Fibroblast of the aortic adventitia (primary cell): ENCODE measurements at regions not wholly inside any gene's neighbourhood (a gene's known extent, or its start where the extent isn't known, plus 50 kb on each side); places are given as distances from the start of the nearest gene placed in this dataset.

Experiments used
- DNase-seq: peaks from one replicate; pipeline ENCODE4 v3.0.0-alpha.2; 2010; ENCODE audit warnings: low read depth
- H3K4me3 ChIP-seq: 2 replicates; pipeline ENCODE4 v1.5.1; 2011; ENCODE audit warnings: low read depth, mild to moderate bottlenecking, control low read depth, low read length, moderate library complexity
- CTCF ChIP-seq: IDR thresholded peaks from 2 replicates; pipeline ENCODE4 v1.5.1; 2011; ENCODE audit warnings: mild to moderate bottlenecking, low read length, control low read depth, inconsistent platforms; ENCODE audit not compliant: insufficient read depth

- no peak for TF ChIP-seq CTCF
- H3K4me3 ChIP-seq, result no peak overlapping the region
- no peak for DNase-seq
These were observed 326.1 kb upstream of the ARID1B start for GRCh38 chr6:156451088-156451487.

GRCh38 chr6:156450421-156450820 is 326.8 kb upstream of the ARID1B start:
- no peak overlapping the region for H3K4me3 ChIP-seq
- DNase-seq, result no peak
- no peak for TF ChIP-seq CTCF

- H3K4me3 ChIP-seq, result no peak overlapping the region
- DNase-seq, result no peak
- no peak for TF ChIP-seq CTCF
These were observed 327.6 kb upstream of the ARID1B start for GRCh38 chr6:156449569-156449968.

- TF ChIP-seq CTCF, result no peak
- DNase-seq, result no peak
- H3K4me3 ChIP-seq, result no peak overlapping the region
These were observed 328.1 kb upstream of the ARID1B start for GRCh38 chr6:156449128-156449527.

- H3K4me3 ChIP-seq, result no peak overlapping the region
- DNase-seq, result no peak
- no peak for TF ChIP-seq CTCF
These were observed 328.6 kb upstream of the ARID1B start for GRCh38 chr6:156448579-156448978.

- H3K4me3 ChIP-seq, result no peak overlapping the region
- no peak for TF ChIP-seq CTCF
- no peak for DNase-seq
These were observed 336.5 kb upstream of the ARID1B start for GRCh38 chr6:156440688-156441087.

GRCh38 chr6:156438350-156438923 is 338.7 kb upstream of the ARID1B start:
- DNase-seq, result no peak
- no peak for TF ChIP-seq CTCF
- no peak overlapping the region for H3K4me3 ChIP-seq
